SKM-1 (cell line): ENCODE measurements at regions not wholly inside any gene's neighbourhood (a gene's known extent, or its start where the extent isn't known, plus 50 kb on each side); places are given as distances from the start of the nearest gene placed in this dataset.
A peak's percentile ranks its signal among the peaks of the same experiment; 100 is the strongest.
"Not testable (repeated sequence)": the region's sequence is repeated elsewhere in the genome, so short reads cannot be mapped to it uniquely, and the experiment has no call there.

Experiments used
- DNase-seq: peaks from one replicate; lab custom pipeline; 2025; ENCODE audit not compliant: unreplicated experiment; lab: John Stamatoyannopoulos, UW

DNA sequence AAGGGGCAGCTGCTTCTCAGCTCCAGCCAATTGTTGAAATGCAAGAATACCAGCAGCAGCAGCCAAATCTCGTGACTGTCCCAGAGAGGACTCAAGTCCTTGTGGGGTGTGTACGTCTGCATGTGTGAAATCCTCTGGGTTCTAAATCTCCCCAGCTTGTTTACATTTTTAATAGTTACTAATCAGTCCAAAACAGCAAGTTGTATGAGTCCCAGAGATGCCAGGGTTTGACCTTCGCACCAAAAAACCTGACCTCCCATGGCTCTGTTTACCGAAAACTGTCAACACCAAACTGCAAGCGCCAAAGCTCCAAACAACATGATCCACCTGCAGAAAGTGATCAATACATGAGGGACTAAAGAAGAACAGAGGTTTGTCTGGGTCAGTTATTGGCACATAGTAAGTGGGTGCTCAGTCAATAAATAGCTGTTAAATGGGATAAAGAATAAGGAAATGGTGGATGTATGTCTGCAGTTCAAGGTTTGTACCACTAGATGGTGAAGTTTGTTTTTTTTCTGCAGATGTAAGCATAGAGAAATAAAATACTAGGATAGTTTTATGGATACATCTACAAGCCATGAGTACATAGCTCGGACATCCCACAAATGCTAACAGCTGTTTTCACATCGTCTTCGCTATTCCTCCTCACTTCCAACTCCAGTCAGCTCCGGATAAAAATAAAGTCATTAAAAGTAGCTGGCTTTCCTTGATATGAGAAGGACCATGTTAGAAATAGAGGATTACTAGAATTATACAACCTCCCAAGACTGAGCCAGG, 85.3 kb upstream of the ADRB2 start:
- peak; percentile 58 for DNase-seq

DNA sequence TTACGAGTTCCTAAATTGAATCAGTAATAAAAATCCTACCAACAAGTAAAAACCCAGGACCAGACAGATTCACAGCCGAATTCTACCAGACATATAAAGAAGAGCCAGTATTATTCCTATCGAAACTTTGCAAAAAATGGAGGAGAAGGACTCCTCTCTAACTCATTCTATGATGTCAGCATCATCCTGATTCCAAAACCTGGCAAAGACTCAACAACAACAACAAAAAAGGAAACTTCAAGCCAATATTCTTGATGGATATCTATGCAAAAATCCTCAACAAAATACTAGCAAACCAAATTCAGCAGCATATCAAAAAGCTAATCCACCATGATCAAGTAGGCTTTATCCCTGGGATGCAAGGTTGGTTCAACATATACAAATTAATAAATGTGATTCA, 84.6 kb upstream of the ADRB2 start:
- DNase-seq, result not testable (repeated sequence)

DNA sequence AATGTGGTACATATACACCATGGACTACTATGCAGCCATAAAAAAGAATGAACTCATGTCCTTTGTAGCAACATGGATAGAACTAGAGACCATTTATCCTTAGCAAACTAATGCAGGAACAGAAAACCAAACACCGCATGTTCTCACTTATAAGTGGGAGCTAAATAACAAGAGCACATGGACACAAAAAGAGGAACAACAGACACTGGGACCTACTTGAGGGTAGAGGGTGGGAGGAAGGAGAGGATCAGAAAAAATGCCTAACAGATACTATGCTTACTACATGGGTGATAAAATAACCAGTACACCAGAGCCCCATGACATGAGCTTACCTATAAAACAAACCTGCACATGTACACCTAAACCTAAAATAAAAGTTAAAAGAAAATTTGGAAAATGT, 82.0 kb upstream of the ADRB2 start:
- not testable (repeated sequence) for DNase-seq

DNA sequence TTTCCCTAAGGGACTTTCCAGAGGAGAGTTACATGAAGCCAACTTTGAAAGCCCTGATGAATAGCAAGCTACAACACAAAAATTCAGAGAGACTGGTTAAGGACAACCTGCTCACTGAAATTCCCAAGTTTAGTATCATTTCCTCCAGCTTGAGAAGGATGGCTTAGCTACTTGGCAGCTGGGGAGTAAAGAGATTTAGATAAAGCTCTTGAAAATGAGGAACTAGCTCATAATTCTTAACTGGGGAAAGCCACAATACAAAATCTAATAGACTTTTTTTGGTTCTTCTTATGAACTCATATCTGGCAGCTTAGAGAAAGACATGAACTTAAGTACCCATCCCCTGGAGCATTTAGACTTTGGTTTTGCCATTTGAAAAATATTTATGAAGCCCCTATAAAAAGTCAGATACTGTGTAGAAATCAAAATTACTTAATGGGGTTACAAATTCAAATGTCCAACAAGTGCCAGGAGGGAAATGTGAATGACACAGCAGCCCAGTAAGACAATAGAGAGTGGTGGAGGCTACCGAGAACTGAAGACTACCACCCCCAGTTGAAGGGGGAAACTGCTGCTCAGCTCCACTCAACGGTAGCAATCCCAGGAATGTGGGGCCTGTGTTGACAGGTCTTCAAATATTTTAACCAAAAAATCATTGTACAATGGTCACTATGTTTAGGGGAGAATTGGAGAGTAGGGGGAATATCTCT, 79.4 kb upstream of the ADRB2 start:
- peak; percentile 72 for DNase-seq

DNA sequence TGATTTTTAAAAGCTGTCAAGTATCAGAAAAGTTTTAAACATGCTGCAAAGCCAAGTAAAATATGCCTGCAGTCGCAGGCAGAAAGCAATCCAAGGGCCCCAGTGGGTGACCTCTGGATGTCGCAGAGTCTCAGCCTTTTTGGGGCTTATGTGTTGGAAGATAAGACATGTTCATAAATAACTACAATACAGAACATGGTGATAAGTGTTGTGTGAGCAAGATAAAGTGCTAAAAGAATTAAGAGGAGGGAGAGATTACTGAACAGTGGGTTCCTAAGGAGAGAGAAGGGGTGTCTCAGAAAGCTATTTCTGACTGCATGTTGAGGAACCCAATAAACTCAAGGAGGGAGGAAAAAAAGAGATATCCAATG, 78.9 kb upstream of the ADRB2 start:
- DNase-seq, result no peak

DNA sequence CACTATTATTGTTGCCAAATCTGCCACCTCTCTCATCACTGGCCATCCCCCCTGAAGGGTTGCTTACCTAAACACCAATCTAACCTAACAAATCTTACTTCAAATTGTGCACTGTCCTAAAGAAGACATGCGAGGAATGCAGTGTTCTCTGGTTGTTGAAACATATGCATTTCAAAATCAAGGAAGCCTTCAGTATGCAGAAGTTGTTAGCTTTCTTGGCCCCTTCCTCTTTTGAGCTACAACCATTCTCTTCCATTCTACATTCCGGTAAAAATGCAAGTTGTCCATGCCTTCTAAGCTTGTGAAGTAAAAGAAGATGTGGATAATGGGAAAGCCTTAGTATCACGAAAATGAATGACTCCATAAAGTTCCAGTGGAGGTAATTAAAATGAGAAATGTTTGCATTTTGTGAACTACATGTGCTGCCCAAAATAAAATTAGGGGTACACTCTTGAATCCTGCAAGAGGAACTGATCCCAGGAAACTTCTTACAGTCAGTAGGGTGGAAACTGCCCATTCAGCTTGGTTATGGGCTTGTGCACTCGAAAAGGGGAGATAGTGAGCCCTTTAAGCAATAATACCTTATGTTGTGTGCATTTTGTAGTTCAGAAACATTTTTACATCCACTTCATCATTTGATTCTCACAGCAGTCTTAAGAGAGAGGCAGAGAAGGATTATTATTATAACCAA, 77.6 kb upstream of the ADRB2 start:
- peak; percentile 89 for DNase-seq

DNA sequence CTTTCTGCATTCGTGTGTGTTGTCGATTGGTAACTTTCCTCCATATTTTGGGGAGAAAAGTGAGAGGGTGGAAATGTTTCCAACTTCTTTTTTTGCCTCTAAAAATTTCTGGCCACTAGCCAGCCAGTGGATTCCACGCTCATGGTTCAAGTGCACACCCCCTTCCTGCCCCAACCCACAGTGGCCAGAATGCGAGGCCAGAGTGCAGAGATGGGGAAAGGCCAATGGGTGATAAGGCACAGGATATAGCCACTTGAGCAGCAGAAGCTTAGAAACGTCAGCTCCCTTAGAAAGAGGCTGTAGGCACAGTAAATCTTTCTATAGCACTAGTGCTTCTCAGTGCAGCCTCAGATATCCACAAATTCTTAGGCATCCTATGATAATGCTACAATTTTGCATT, 75.8 kb upstream of the ADRB2 start:
- no peak for DNase-seq

DNA sequence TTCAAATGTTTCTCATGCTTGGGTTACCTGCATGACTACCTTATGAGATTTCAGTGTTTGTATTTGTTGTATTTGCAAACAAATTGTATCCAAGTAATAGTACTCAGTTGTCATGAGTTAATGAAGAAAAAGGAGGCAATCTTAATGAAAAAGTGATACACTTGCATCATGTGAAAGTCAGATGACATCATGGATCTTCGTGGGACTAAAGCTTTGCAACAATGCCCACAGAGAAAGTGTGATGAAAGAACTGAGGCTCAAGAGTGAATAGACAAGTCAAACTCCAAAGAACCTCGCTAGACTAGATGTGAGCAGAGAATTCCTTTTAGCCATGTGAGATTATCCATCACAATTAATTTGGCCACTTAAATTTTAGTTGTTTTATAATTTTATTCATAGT, 75.4 kb upstream of the ADRB2 start:
- DNase-seq, result peak; percentile 35

DNA sequence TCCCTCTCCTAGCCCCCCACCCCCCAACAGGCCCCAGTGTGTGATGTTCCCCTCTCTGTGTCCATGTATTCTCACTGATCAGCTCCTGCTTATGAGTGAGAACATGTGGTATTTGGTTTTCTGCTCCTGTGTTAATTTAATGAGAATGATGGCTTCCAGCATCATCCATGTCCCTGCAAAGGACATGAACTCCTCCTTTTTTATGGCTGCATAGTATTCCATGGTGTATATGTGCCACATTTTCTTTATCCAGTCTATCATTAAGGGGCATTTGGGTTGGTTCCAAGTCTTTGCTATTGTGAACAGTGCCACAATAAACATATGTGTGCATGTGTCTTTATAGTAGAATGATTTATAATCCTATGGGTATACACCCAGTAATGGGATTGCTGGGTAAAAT, 74.0 kb upstream of the ADRB2 start:
- not testable (repeated sequence) for DNase-seq

DNA sequence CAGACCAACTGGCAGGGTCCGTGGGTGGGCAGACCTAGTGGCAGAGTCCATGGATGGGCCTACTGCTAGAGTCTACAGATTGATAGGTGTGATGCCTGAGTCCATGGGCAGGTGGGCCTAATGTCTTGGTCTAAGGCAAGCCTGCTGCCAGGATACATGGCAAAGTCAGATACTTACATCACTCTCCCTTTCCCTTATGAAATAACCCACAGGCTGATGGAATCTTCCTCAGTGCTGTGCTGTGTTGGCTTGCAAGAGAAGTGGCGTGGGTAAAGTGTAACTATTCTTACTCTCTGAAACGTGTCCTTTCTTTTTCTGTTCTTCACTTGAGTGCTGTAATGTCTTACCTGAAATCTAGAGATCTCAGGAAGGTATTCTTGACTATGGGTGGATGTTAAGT, 67.3 kb upstream of the ADRB2 start:
- DNase-seq, result peak; percentile 48

DNA sequence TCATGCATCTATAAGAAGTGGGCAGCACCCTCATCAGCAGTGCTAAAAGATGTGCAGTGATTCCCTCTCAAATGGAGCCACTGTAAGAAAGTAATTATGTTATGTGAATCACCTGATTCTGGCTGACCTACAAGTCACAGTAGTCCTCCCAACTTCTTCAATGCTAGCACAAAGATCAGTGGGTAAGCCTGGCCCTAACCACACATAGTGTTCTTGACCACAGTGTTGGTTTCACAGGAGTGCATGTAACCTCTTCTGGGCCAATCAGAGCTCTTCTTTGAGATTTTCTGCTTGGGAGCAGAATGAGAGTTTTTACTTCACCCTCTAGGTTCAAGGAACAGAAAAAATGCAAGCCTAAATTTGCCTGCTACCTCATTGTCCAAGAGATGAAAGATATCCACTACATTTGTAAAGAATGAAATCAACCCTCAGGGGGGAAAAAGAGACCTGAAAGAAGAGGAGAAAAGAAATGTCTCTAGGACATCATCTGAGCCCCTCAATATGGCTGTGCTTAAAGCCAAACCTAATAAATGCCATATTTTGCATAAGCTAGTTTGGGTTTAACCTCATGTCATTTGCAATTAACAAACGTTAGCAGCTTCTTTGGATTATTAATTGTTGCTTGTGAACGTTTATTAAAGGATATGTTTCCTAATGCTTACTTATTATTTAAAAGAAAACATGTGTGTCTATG, 65.3 kb upstream of the ADRB2 start:
- peak; percentile 81 for DNase-seq

DNA sequence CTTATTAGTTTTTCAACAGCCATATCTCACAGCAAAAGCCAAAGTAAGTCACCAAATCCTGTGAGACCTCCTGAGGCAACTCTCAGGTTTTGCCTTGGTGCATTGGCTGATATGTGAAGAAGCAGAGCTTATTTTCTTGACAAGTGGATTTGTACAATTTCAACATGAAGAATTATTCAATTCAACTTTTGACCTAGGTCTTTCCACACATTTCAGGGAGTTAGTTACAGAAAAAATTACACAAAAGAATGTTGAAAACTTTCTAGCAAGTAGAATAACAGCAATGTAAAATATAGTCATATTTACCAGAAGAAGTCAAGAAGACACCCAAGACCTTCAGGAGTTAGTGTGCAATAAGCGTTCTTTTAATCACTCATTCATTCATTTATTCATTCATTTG, 62.4 kb upstream of the ADRB2 start:
- no peak for DNase-seq

DNA sequence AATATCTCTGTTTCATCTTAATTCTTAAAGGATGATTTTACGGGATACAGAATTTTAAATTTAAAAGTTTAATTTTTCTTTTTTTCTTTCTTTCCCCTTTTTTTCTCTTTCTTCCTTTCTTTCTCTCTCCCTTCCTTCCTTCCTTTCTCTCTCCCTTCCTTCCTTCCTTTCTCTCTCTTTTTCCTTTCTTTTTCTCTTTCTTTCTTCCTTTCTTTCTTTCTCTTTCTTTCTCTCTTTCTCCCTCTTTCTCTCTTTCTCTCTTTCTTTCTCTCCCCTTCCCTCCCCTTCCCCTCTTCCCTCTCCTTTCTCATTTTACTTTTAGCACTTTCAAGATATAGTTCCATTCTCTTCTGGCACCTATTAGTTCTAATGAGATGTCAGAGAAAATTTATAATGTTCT, 61.4 kb upstream of the ADRB2 start:
- no peak for DNase-seq

DNA sequence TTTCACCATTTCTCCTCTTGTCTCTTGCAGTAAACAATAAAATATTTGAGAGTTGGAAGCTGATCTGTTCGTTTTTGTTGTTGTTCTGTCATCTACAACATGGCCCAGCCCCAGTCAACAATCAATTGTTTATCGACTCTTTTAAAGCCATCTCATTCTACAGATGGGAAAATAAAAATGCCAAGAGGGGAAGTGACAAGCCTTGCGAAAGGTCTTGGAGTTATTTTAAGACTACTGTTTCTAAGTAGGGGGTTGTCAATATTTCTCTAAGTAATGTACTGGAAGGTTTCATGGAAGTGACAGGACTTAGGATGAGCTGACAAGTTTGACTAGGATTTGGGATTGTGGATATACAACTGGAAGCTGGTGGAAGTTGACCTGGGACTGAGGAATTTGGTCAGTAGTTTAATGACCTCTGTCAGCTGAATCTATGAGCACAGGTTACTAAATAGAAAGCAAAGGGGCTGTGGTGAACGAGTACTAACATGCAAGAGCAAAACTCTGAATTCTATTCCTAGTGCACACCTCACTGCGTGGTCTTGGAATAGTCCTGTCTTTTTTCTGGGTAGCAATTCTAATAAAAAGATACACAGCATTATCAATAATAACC, 57.5 kb upstream of the ADRB2 start:
- DNase-seq, result no peak

DNA sequence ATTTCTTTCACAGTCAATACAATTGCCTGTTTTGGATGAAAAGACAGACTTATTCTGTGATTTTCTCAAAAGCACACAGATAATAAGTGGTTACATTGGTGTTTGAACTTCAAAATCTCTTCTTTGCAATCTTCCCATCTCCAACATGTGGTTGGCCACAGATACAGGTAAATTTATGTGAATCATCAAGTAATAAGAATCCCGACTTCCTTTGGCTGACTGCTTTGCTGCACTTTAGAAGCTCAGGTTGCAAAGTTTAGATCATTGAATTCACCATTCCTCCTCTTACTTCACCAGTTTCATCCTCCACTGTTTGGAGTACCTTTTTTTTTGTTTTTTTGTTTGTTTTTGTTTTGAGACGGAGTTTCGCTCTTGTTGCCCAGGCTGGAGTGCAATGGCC, 56.5 kb upstream of the ADRB2 start:
- DNase-seq, result no peak

DNA sequence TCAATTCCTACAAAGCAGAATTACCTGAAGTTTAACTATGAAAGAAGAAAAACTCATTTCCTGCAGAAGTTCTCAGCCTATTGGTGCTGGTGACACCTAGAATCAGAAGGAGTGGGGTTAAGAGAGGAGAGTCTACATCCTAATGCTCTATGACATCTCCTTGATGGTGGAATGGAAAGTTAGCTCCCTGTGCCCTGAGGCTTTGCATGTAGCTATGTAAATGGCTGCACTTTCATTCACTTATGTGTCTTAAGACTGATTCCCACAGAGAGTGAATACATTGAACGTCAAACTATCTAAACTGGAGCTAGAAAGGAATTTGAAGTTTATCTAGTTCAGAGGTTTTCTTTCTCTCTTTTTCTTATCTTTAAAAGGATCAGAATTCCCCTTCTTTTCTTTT, 52.1 kb upstream of the ADRB2 start:
- no peak for DNase-seq

DNA sequence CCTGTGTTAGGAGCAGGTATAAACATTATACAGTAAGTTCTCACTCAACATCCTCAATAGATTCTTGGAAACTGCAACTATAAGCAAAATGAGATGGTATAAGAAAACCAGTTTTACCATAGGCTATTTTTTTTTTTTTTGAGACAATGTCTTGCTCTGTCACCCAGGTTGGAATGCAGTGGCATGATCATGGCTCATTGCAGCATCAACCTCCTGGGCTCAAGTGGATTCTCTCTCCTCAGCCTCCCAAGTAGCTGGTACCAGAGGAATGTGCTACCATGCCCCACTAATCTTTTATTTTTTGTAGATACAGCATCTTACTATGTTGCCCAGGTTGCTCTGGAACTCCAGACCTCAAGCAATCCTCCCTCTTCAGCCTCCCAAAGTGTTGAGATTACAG, 50.1 kb upstream of the ADRB2 start:
- no peak for DNase-seq
